ENCODE measurements at regions not wholly inside any gene's neighbourhood (a gene's known extent, or its start where the extent isn't known, plus 50 kb on each side); places are given as distances from the start of the nearest gene placed in this dataset.

- TF ChIP-seq CTCF (IDR thresholded peaks at IDR 0.05) (no peak), POLR2A (IDR thresholded peaks at IDR 0.05) (no peak)
Observed at GRCh38 chr21:14736672-14737071, 190.6 kb upstream of the SAMSN1 start.
